Small intestine (tissue), 7 donors: ENCODE measurements at regions not wholly inside any gene's neighbourhood (a gene's known extent, or its start where the extent isn't known, plus 50 kb on each side); places are given as distances from the start of the nearest gene placed in this dataset.

Source experiments
- DNase-seq, 2 donors: peaks; one replicate each; pipeline versions ENCODE4 v3.0.0 to v3.0.0-alpha.2; 2013
- FAIRE-seq: peaks from 2 replicates; lab custom pipeline; 2012; peaks lifted over from hg19 to GRCh38; lab: Jason Lieb, UNC
- H3K27ac ChIP-seq, 3 donors: one replicate each; pipeline ENCODE4 v1.5.1; 2013; ENCODE audit warnings: low read length in 2 of 3, mild to moderate bottlenecking in 2 of 3, control low read depth in 1 of 3, inconsistent platforms in 1 of 3, low read depth in 1 of 3, moderate library complexity in 1 of 3
- H3K27me3 ChIP-seq, 3 donors: one replicate each; pipeline ENCODE4 v1.6.1; 2013; ENCODE audit warnings: low read length in 3 of 3, inconsistent platforms in 1 of 3; ENCODE audit not compliant: control insufficient read depth in 3 of 3, insufficient read depth in 3 of 3
- H3K36me3 ChIP-seq, 3 donors: one replicate each; pipeline ENCODE4 v1.6.1; 2013; ENCODE audit warnings: low read length in 3 of 3, inconsistent platforms in 1 of 3, low read depth in 1 of 3, mild to moderate bottlenecking in 1 of 3, moderate library complexity in 1 of 3; ENCODE audit not compliant: control insufficient read depth in 3 of 3, insufficient read depth in 2 of 3
- H3K4me1 ChIP-seq, 3 donors: one replicate each; pipeline ENCODE4 v1.6.1; 2013; ENCODE audit warnings: low read length in 2 of 3, inconsistent platforms in 1 of 3, low read depth in 1 of 3, mild to moderate bottlenecking in 1 of 3, moderate library complexity in 1 of 3; ENCODE audit not compliant: control insufficient read depth in 3 of 3, insufficient read depth in 2 of 3
- H3K4me3 ChIP-seq, 3 donors: one replicate each; pipeline ENCODE4 v1.5.1; 2013; ENCODE audit warnings: low read length in 3 of 3, control low read depth in 1 of 3, inconsistent platforms in 1 of 3, low read depth in 1 of 3, mild to moderate bottlenecking in 1 of 3, moderate library complexity in 1 of 3
- H3K9me3 ChIP-seq, 2 donors: one replicate each; pipeline ENCODE4 v1.6.1; 2013; ENCODE audit warnings: low read depth in 1 of 2, low read length in 1 of 2; ENCODE audit not compliant: control insufficient read depth in 2 of 2, insufficient read depth in 1 of 2
- WGBS, 3 donors: extraction: QIAGEN DNeasy Blood & Tissue Kit; methylation state at CpG; one replicate each; pipeline ENCODE4 v1.1.7; 2013; 5-methylcytosine and 5-hydroxymethylcytosine counted together
- donor health status: healthy with polysubstance abuse.
- donor health status: control.
- donor health status: control.
- donor health status: Bipolar disorder and iron deficiency.
- donor health status: healthy.

GRCh38 chr10:29785701-29786100 lies 150.9 kb upstream of the SVIL start:
- no peak for FAIRE-seq

GRCh38 chr10:29784175-29784773 lies 149.5 kb upstream of the SVIL start:
- H3K27me3 ChIP-seq: no peaks in the 10 kb centered on the region
- no peak for FAIRE-seq
- no peak overlapping the region for H3K27ac ChIP-seq
- H3K9me3 ChIP-seq: no peaks in the 10 kb centered on the region
- H3K4me1 ChIP-seq: no peaks in the 10 kb centered on the region
- no peaks in the 10 kb centered on the region for H3K36me3 ChIP-seq
- WGBS, 3 donors: 49 to 60% (median 57%) methylated on average over 7 of the region's 7 CpGs
- peak in 1 of 2 donors; percentile 18 for DNase-seq
- H3K4me3 ChIP-seq: no peak overlapping the region

More at GRCh38 chr10:29785701-29786100, 150.9 kb upstream of the SVIL start:
- Histone ChIP-seq H3K9me3 (no peaks in the 10 kb centered on the region), H3K4me1 (no peaks in the 10 kb centered on the region), H3K27me3 (no peaks in the 10 kb centered on the region), H3K4me3 (no peak overlapping the region), H3K36me3 (no peaks in the 10 kb centered on the region), H3K27ac (no peak overlapping the region)
- 75 to 80% (median 79%) methylated on average over 2 of the region's 2 CpGs for WGBS, 3 donors
- DNase-seq: no peak

GRCh38 chr10:29783201-29783947 lies 148.6 kb upstream of the SVIL start:
- no peak for FAIRE-seq
- Histone ChIP-seq H3K27me3 (no peaks in the 10 kb centered on the region), H3K4me3 (no peak overlapping the region), H3K27ac (no peak overlapping the region), H3K9me3 (no peaks in the 10 kb centered on the region), H3K36me3 (no peaks in the 10 kb centered on the region), H3K4me1 (no peaks in the 10 kb centered on the region)
- no peak for DNase-seq
- 76 to 83% (median 76%) methylated on average over 3 of the region's 3 CpGs for WGBS, 3 donors

- no peaks in the 10 kb centered on the region for H3K4me1 ChIP-seq
- H3K27me3 ChIP-seq: no peaks in the 10 kb centered on the region
- WGBS, 3 donors: 82 to 96% (median 91%) methylated on average over 3 of the region's 3 CpGs
- no peak overlapping the region for H3K4me3 ChIP-seq
- FAIRE-seq (no peak), DNase-seq (no peak)
- no peaks in the 10 kb centered on the region for H3K9me3 ChIP-seq
- H3K27ac ChIP-seq: no peak overlapping the region
- H3K36me3 ChIP-seq: no peaks in the 10 kb centered on the region
Observed at GRCh38 chr10:29780639-29781038, 145.9 kb upstream of the SVIL start.

GRCh38 chr10:29780096-29780495 lies 145.3 kb upstream of the SVIL start:
- Histone ChIP-seq H3K4me1 (no peaks in the 10 kb centered on the region), H3K27ac (no peak overlapping the region), H3K27me3 (no peaks in the 10 kb centered on the region), H3K9me3 (no peaks in the 10 kb centered on the region), H3K36me3 (no peaks in the 10 kb centered on the region), H3K4me3 (no peak overlapping the region)
- WGBS, 3 donors: 13 to 55% (median 50%) methylated on average over 1 of the region's 1 CpG
- FAIRE-seq: no peak
- no peak for DNase-seq

- 74 to 90% (median 85%) methylated on average over 2 of the region's 2 CpGs for WGBS, 3 donors
- Histone ChIP-seq H3K36me3 (no peaks in the 10 kb centered on the region), H3K4me1 (no peaks in the 10 kb centered on the region), H3K27me3 (peaks cover 0 to 2% (median 0%) of the 10 kb centered on the region in 3 donors), H3K9me3 (no peaks in the 10 kb centered on the region), H3K4me3 (no peak overlapping the region), H3K27ac (no peak overlapping the region)
- FAIRE-seq (no peak), DNase-seq (no peak)
Observed at GRCh38 chr10:29776246-29776645, 141.5 kb upstream of the SVIL start.

- WGBS, 3 donors: 86 to 90% (median 88%) methylated on average over 2 of the region's 2 CpGs
- FAIRE-seq: no peak
Observed at GRCh38 chr10:29774475-29774874, 139.7 kb upstream of the SVIL start.

GRCh38 chr10:29773675-29774091 lies 138.9 kb upstream of the SVIL start:
- no peaks in the 10 kb centered on the region for H3K36me3 ChIP-seq
- DNase-seq (no peak), FAIRE-seq (no peak)
- H3K4me3 ChIP-seq: no peak overlapping the region
- H3K27me3 ChIP-seq: peaks cover 0 to 2% (median 0%) of the 10 kb centered on the region in 3 donors
- no peak overlapping the region for H3K27ac ChIP-seq
- 81 to 93% (median 92%) methylated on average over 1 of the region's 1 CpG for WGBS, 3 donors
- no peaks in the 10 kb centered on the region for H3K9me3 ChIP-seq
- no peaks in the 10 kb centered on the region for H3K4me1 ChIP-seq

More at GRCh38 chr10:29774475-29774874, 139.7 kb upstream of the SVIL start:
- H3K4me3 ChIP-seq: no peak overlapping the region
- DNase-seq: no peak
- no peaks in the 10 kb centered on the region for H3K36me3 ChIP-seq
- H3K27me3 ChIP-seq: peaks cover 0 to 2% (median 0%) of the 10 kb centered on the region in 3 donors
- no peaks in the 10 kb centered on the region for H3K4me1 ChIP-seq
- no peaks in the 10 kb centered on the region for H3K9me3 ChIP-seq
- H3K27ac ChIP-seq: no peak overlapping the region
